ENCODE measurements at regions not wholly inside any gene's neighbourhood (a gene's known extent, or its start where the extent isn't known, plus 50 kb on each side); places are given as distances from the start of the nearest gene placed in this dataset.

GRCh38 chr22:22996511-22997261 is 73.6 kb upstream of the GNAZ start:
- no peak for DNase-seq (ENCODE audit: extremely low read depth, low read depth)

- no peak for DNase-seq (ENCODE audit: extremely low read depth, low read depth)
Measured at GRCh38 chr22:22997262-22997898, 72.9 kb upstream of the GNAZ start.

- no peak for DNase-seq (ENCODE audit: extremely low read depth, low read depth)
Measured at GRCh38 chr22:22997988-22998387, 72.3 kb upstream of the GNAZ start.

GRCh38 chr22:22999523-22999922 is 70.8 kb upstream of the GNAZ start:
- no peak for DNase-seq (ENCODE audit: extremely low read depth, low read depth)

GRCh38 chr22:23000657-23001347 is 69.5 kb upstream of the GNAZ start:
- DNase-seq (ENCODE audit: extremely low read depth, low read depth) = no peak

- DNase-seq (ENCODE audit: extremely low read depth, low read depth) = no peak
Measured at GRCh38 chr22:23001463-23001862, 68.9 kb upstream of the GNAZ start.

GRCh38 chr22:23002612-23003180 is 67.6 kb upstream of the GNAZ start:
- no peak for DNase-seq (ENCODE audit: extremely low read depth, low read depth)

- no peak for DNase-seq (ENCODE audit: extremely low read depth, low read depth)
Measured at GRCh38 chr22:23007823-23008222, 62.5 kb upstream of the GNAZ start.

- no peak for DNase-seq (ENCODE audit: extremely low read depth, low read depth)
Measured at GRCh38 chr22:23008896-23009295, 61.4 kb upstream of the GNAZ start.

Measured in NCI-H460 (cell line).